ENCODE measurements at regions not wholly inside any gene's neighbourhood (a gene's known extent, or its start where the extent isn't known, plus 50 kb on each side); places are given as distances from the start of the nearest gene placed in this dataset.

DNA sequence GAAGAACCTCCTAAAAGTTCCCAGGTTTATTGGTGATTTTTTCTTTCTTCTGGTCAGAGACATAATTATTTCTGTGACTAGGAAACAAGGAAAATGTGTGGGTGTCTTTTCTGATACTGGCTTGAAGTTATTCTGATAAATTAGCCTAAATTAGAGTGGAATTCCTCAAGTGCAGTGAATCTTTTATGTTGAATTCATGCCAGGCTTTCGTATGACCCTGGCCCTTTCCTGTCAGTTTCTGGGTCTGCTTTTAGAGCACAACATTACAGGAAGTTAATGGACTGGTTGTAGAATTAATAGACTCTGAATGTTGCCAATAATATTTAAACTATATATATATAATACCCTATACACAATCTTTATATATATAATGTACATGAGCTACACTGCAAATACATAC, 230.6 kb upstream of the KIAA1217 start:
- WGBS (ENCODE audit: insufficient coverage, insufficient replicate concordance, low lambda C conversion rate, missing lambda C conversion rate): 0% methylated on average over 1 of the region's 1 CpG
- Histone ChIP-seq H3K79me2 (ENCODE audit: control insufficient read depth, insufficient read depth, low read length) (no peaks in the 10 kb centered on the region), H3K4me3 (no peak overlapping the region), H4K20me1 (ENCODE audit: control insufficient read depth, insufficient read depth) (no peaks in the 10 kb centered on the region), H3K27ac (ENCODE audit: control insufficient read depth, insufficient read depth) (no peak overlapping the region), H3K4me2 (ENCODE audit: control insufficient read depth, insufficient read depth) (no peak overlapping the region), H3K36me3 (ENCODE audit: control insufficient read depth in 2 of 2, insufficient read depth in 2 of 2, low read length in 1 of 2) (no peaks in the 10 kb centered on the region), H2AFZ (ENCODE audit: control insufficient read depth, low read depth, low read length) (no peak overlapping the region), H3K4me1 (ENCODE audit: control insufficient read depth, insufficient read depth, low read length) (no peaks in the 10 kb centered on the region), H3K9me3 (replicated peaks; ENCODE audit: control insufficient read depth, insufficient read depth, low read length) (no peaks in the 10 kb centered on the region), H3K9ac (ENCODE audit: control insufficient read depth, insufficient read depth, low read length) (no peak overlapping the region), H3K27me3 (replicated peaks in 1 of 2; ENCODE audit: control insufficient read depth in 2 of 2, insufficient read depth in 2 of 2, low read length in 1 of 2) (no peaks in the 10 kb centered on the region)
- no peak for FAIRE-seq
- ChIA-PET SMC1A (ENCODE audit: uncharacterized antibody, unreplicated experiment) (no interaction called here), POLR2A (no interaction called here), CTCF (interaction anchor here (1.4 kb wide), 1 partner anchor 17 kb away, joined by 6 read pairs; no protein-coding TSS in a partner anchor), RAD21 (ENCODE audit: unreplicated experiment) (no interaction called here)
- intact Hi-C loops (cut with micrococcal nuclease; ENCODE audit: unreplicated experiment) (no loop called here), in situ Hi-C loops (cut with MboI) (no loop called here)
- no TSS peak for BruUV-seq (replicated peaks)
- TF ChIP-seq SUZ12 (IDR thresholded peaks at IDR 0.05; ENCODE audit: unreplicated experiment): no peak
- TF ChIP-seq ZBTB40 (IDR thresholded peaks at IDR 0.05; ENCODE audit: borderline replicate concordance): no peak
- TF ChIP-seq ESRRA (IDR thresholded peaks at IDR 0.05; ENCODE audit: low read length): no peak
- no peak for TF ChIP-seq POLR2A (IDR thresholded peaks at IDR 0.05; ENCODE audit: low read depth, low read length)
- TF ChIP-seq NFIC (IDR thresholded peaks at IDR 0.05; ENCODE audit: low read depth, low read length): no peak
- TF ChIP-seq PBX3 (IDR thresholded peaks at IDR 0.05; ENCODE audit: insufficient replicate concordance, low read depth, low read length): no peak
- TF ChIP-seq MLLT1 (IDR thresholded peaks at IDR 0.05): no peak
- no peak for TF ChIP-seq ZNF687 (IDR thresholded peaks at IDR 0.05)
- no peak for TF ChIP-seq MTA3 (IDR thresholded peaks at IDR 0.05; ENCODE audit: borderline replicate concordance, low read length)
- TF ChIP-seq KDM1A (IDR thresholded peaks at IDR 0.05; ENCODE audit: borderline replicate concordance): no peak
- no peak for TF ChIP-seq IRF4 (IDR thresholded peaks at IDR 0.05; ENCODE audit: low read depth, low read length)
- no peak for TF ChIP-seq SRF (IDR thresholded peaks at IDR 0.05; ENCODE audit: low read depth in 2 of 2, low read length in 2 of 2)
- TF ChIP-seq RBBP5 (conservative IDR thresholded peaks at IDR 0.05): no peak
- TF ChIP-seq CBFB (IDR thresholded peaks at IDR 0.05; ENCODE audit: low read depth): no peak
- TF ChIP-seq IKZF1 (conservative IDR thresholded peaks at IDR 0.05): no peak
- no peak for TF ChIP-seq TARDBP (IDR thresholded peaks at IDR 0.05; ENCODE audit: borderline replicate concordance)
- no peak for DNase-seq (ENCODE audit: low read depth, low spot score)
- ATAC-seq: no peak

All from GM12878 (cell line).